GM06990 (cell line): ENCODE measurements at regions not wholly inside any gene's neighbourhood (a gene's known extent, or its start where the extent isn't known, plus 50 kb on each side); places are given as distances from the start of the nearest gene placed in this dataset.

Experiments used
- DNase-seq: peaks from one replicate; pipeline ENCODE4 v3.0.0-alpha.2; 2011; ENCODE audit not compliant: insufficient read length; ENCODE audit errors: extremely low read depth
- H3K27me3 ChIP-seq: replicated peaks from 2 replicates; pipeline ENCODE4 v1.6.0; 2011; ENCODE audit warnings: low read length; ENCODE audit not compliant: control insufficient read depth, insufficient read depth
- H3K36me3 ChIP-seq: 2 replicates; pipeline ENCODE4 v1.5.1; 2011; ENCODE audit warnings: low read length; ENCODE audit not compliant: control insufficient read depth, insufficient read depth
- H3K4me3 ChIP-seq: replicated peaks from 2 replicates; pipeline ENCODE4 v1.5.1; 2011; ENCODE audit warnings: low read depth, mild to moderate bottlenecking, control low read depth, low read length
- TF ChIP-seq, protein P1 (sequence below): IDR thresholded peaks from 2 replicates; pipeline ENCODE4 v1.5.1; 2011; ENCODE audit warnings: low read length, control low read depth, mild to moderate bottlenecking, inconsistent platforms; ENCODE audit not compliant: insufficient read depth, poor library complexity, severe bottlenecking

GRCh38 chr6:43901733-43902230, 131.8 kb downstream of the VEGFA start:
- Histone ChIP-seq H3K36me3 (no peaks in the 10 kb centered on the region), H3K27me3 (no peaks in the 10 kb centered on the region; the same call in 1 of the 2 replicates), H3K4me3 (no peak overlapping the region)
- TF ChIP-seq, protein P1, sequence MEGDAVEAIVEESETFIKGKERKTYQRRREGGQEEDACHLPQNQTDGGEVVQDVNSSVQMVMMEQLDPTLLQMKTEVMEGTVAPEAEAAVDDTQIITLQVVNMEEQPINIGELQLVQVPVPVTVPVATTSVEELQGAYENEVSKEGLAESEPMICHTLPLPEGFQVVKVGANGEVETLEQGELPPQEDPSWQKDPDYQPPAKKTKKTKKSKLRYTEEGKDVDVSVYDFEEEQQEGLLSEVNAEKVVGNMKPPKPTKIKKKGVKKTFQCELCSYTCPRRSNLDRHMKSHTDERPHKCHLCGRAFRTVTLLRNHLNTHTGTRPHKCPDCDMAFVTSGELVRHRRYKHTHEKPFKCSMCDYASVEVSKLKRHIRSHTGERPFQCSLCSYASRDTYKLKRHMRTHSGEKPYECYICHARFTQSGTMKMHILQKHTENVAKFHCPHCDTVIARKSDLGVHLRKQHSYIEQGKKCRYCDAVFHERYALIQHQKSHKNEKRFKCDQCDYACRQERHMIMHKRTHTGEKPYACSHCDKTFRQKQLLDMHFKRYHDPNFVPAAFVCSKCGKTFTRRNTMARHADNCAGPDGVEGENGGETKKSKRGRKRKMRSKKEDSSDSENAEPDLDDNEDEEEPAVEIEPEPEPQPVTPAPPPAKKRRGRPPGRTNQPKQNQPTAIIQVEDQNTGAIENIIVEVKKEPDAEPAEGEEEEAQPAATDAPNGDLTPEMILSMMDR = no peak
- DNase-seq = no peak

- no peak overlapping the region for H3K4me3 ChIP-seq
- no peaks in the 10 kb centered on the region; the same call in 1 of the 2 replicates for H3K27me3 ChIP-seq
- no peaks in the 10 kb centered on the region for H3K36me3 ChIP-seq
- TF ChIP-seq, protein P1 = no peak
- DNase-seq = no peak
Measured at GRCh38 chr6:43900916-43901732, 131.1 kb downstream of the VEGFA start.

DNA sequence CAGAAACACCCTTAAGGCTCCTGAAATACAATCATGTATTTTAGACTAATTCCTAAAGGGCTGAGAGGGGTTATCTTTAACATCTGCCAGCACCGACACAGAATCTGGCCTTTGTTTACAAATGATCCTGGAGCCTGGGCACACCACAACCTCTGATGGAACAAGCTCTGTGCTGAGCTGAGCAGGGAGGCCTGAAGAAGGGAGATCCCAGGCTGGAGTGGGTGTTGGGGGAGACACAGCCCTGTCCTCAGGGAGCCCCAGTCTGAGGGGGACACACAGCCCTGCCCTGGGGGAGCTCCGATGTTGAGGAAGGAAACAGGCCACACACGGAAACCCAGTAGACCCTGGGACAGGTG, 130.5 kb downstream of the VEGFA start:
- Histone ChIP-seq H3K27me3 (no peaks in the 10 kb centered on the region; the same call in 1 of the 2 replicates), H3K36me3 (no peaks in the 10 kb centered on the region), H3K4me3 (no peak overlapping the region)
- TF ChIP-seq, protein P1 = no peak
- DNase-seq = no peak

GRCh38 chr6:43899830-43900229, 129.8 kb downstream of the VEGFA start:
- no peak overlapping the region for H3K4me3 ChIP-seq
- TF ChIP-seq, protein P1 = no peak
- no peaks in the 10 kb centered on the region for H3K36me3 ChIP-seq
- no peak for DNase-seq
- no peaks in the 10 kb centered on the region for H3K27me3 ChIP-seq

DNA sequence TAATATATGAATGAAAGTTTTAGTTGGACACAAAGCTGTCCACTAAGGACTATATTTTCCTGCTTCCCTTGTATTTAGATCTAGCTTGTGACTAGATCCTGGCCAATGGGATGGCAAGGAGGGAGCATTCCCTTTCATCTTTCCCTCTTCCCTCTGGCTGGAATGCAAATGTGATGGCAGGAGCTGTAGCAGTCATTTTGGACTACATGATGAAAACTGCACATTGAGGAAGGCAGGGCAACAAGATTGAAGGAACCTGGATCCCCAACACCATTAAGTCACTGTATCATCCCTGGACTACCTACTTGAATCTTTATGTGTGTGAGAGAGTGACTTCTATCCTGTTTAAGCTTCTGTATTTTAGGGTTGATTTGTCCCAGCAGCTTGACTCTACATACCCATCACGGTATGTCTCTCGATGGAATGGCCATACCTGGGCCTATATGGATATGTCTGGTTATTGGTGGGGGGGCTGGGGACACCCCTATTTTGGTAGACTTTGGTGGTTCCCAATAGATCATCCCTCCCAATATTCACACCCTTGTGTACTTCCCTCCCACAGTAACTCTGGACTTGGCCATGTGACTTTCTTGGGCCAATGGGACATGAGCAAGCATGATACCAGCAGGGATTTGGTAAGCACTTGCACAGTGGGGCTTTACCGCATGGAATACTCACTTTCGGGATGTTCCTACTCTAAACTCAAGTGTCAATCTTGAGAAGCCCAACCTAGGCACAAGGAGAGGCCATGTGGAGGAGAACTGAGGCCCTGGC, 128.5 kb downstream of the VEGFA start:
- TF ChIP-seq, protein P1 = no peak
- DNase-seq = no peak
- H3K27me3 ChIP-seq = no peaks in the 10 kb centered on the region
- no peaks in the 10 kb centered on the region for H3K36me3 ChIP-seq
- no peak overlapping the region for H3K4me3 ChIP-seq
